GM19351 (cell line): ENCODE measurements at regions not wholly inside any gene's neighbourhood (a gene's known extent, or its start where the extent isn't known, plus 50 kb on each side); places are given as distances from the start of the nearest gene placed in this dataset.
A peak's percentile ranks its signal among the peaks of the same experiment; 100 is the strongest.
"Not testable (repeated sequence)": the region's sequence is repeated elsewhere in the genome, so short reads cannot be mapped to it uniquely, and the experiment has no call there.

Source experiments
- ATAC-seq: cut with Tn5 transposase; IDR thresholded peaks from one replicate; pipeline ENCODE4 v1.9.1; 2021; ENCODE audit warnings: mild to moderate bottlenecking, moderate library complexity; ENCODE audit not compliant: unreplicated experiment

- ATAC-seq = no peak
Observed at GRCh38 chr2:89831641-89832498, 1140.4 kb downstream of the RPIA start.

- ATAC-seq = no peak
Observed at GRCh38 chr2:89833116-89833779, 1141.8 kb downstream of the RPIA start.

GRCh38 chr2:89833780-89834117, 1142.3 kb downstream of the RPIA start:
- ATAC-seq = no peak

GRCh38 chr2:89834306-89834705, 1142.8 kb downstream of the RPIA start:
- ATAC-seq = no peak

GRCh38 chr2:89836326-89836725, 1144.9 kb downstream of the RPIA start:
- ATAC-seq = peak; percentile 38

- no peak for ATAC-seq
Observed at GRCh38 chr2:89837962-89838625, 1146.6 kb downstream of the RPIA start.

GRCh38 chr2:89840175-89840574, 1148.7 kb downstream of the RPIA start:
- ATAC-seq = not testable (repeated sequence)

- not testable (repeated sequence) for ATAC-seq
Observed at GRCh38 chr2:89840781-89841475, 1149.5 kb downstream of the RPIA start.

GRCh38 chr2:89841476-89841840, 1150.0 kb downstream of the RPIA start:
- ATAC-seq = peak; percentile 55

- ATAC-seq = no peak
Observed at GRCh38 chr2:89842180-89842908, 1150.9 kb downstream of the RPIA start.

GRCh38 chr2:89844221-89844943, 1152.9 kb downstream of the RPIA start:
- ATAC-seq = no peak

GRCh38 chr2:89845532-89845931, 1154.1 kb downstream of the RPIA start:
- ATAC-seq = no peak

- no peak for ATAC-seq
Observed at GRCh38 chr2:89848114-89848513, 1156.6 kb downstream of the RPIA start.

GRCh38 chr2:89848763-89849368, 1157.4 kb downstream of the RPIA start:
- no peak for ATAC-seq

GRCh38 chr2:89849731-89850130, 1158.3 kb downstream of the RPIA start:
- no peak for ATAC-seq

GRCh38 chr2:89850481-89850880, 1159.0 kb downstream of the RPIA start:
- ATAC-seq = no peak

- no peak for ATAC-seq
Observed at GRCh38 chr2:89850881-89851582, 1159.6 kb downstream of the RPIA start.

GRCh38 chr2:89851583-89851905, 1160.1 kb downstream of the RPIA start:
- ATAC-seq = no peak

GRCh38 chr2:89853427-89853826, 1162.0 kb downstream of the RPIA start:
- not testable (repeated sequence) for ATAC-seq
